ENCODE measurements at regions not wholly inside any gene's neighbourhood (a gene's known extent, or its start where the extent isn't known, plus 50 kb on each side); places are given as distances from the start of the nearest gene placed in this dataset.

DNA sequence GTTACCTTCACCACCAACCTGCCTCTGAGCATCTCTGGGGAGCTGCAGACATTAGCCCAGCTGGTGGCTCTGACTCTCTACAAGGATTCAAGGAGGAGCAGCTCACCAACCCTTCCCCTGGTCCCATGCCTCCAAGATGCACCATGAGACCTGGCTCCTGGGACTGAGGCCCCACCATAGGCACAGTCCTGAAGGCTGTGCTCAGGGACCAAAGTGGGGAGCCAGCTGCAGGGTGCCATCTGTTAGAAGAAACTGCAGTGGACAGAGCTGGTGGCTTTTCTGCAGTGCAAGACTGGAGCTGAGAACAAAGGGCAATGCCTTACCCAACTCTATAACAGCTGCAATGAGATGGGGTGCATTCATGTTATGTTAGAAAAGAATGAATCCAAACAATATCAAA, 581.6 kb downstream of the TCERG1L start:
- no peak for DNase-seq

- DNase-seq = no peak
These were observed 574.3 kb downstream of the TCERG1L start for GRCh38 chr10:130737186-130737585.

DNA sequence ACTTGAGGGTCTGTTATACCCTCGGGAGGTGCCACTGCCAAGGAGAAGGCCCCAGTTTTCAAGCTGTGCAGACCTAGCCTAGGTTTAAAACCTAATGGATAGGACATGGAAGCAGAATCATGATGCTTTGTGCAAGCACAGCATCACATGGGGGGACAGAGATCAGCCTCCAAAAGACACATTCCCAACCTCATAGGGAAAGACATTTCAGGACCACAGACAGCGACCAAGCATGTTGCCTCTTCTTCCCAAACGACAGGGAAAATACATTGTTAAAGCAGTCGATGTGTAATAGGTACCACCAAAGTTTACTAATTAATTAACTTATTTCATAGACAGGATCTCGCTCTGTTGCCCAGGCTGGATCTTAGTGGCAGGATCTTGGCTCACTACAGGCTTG, 573.9 kb downstream of the TCERG1L start:
- no peak for DNase-seq

DNA sequence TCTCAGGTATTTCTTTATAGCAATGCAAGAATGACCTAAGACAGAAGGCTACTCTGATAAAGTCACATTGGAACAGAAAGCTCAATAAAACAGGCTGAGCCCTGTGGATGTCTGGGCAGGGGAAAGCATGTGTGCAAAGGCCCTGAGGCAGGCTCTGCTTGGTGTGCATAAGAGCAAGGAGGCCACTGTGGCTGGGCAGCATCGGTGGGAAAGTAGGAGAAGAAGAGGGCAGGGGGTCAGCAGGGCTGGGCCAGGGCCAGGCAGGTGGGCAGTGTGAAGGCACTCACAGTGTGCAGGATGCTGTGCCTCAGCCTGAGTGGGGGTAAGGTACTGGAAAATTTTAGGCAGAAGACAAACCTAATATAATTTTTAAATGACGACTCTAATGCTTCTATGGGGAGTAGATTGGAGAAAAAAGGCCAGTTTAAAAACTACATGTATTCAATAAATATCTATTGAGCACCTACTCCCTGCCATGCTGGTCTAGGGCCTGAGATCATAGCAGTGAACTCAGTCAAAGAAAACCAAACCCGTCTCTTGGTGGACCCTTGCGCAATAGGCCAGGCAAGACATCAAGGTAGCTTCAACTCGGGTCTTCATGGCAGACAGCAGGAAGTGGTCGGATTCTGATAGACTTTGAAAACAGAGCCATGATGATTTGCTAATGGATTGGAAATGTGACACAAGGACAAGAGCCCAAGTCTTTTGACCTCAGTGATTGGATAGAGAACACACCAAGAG, 572.3 kb downstream of the TCERG1L start:
- DNase-seq = no peak

DNA sequence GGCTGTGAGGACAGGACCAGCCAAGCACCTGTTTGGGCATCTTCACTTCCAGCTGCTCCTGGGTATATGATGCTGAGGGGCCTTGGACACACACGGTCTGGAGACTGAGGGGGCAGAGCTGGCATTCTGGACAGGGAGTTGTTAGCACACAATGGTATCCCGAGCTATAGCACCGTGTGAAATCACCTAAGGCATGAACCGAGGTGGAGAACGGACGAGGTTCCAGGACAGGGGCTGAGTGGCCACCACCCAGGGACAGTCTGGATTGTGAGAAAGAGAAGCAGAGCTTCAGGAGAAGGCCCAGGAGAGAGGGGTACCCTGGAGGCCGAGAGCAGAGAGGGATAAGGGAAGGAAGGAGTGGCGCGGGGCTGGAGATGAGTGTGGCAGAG, 571.8 kb downstream of the TCERG1L start:
- DNase-seq = no peak

DNA sequence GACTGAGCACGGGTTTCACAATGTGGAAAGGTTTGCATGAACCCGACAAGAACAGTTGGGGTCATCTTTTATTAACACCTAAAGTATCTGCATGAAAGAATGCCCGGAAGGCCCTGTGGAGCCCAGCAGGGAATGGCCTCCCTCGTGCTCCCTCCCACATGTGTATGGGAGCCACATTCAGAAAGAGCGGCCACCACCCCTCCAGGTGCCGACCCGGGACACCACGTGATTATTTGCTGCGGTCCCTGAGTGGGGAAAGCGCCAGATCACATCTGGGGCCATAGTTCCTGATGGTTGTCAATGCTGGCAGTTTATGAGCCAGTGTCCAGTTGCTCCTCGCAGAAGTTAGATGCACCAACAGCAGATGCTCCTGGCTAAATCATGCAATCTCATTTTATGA, 571.4 kb downstream of the TCERG1L start:
- DNase-seq = no peak

- no peak for DNase-seq
These were observed 570.4 kb downstream of the TCERG1L start for GRCh38 chr10:130740915-130741750.

GRCh38 chr10:130741901-130742855, 569.3 kb downstream of the TCERG1L start:
- DNase-seq = no peak

- no peak for DNase-seq
These were observed 568.4 kb downstream of the TCERG1L start for GRCh38 chr10:130742941-130743675.

DNA sequence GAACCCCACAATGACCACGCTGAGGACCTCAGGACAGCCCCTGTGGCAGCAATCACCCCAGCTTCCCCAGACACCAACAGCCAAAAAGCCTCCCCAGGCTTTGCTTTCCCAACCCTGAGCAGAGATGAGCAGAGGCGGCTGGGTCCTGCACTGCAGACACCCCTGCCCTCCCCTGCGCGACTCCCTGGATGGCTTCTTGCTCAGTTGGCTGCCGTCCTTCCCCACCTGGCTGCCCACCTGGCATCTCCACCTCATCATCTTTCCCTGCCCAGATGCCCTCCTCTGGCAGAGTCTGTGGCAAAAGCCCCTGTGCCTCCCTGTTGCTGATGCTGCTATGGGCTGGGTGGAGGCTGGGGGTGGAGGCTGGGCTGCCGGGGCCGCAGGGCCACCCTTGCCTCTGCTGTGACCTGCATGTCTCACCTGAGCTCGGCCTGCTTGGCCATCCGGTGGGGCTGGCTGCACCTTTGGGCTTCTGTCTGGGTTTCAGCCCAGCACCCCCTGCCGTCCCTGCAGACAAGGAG, 567.7 kb downstream of the TCERG1L start:
- no peak for DNase-seq

DNA sequence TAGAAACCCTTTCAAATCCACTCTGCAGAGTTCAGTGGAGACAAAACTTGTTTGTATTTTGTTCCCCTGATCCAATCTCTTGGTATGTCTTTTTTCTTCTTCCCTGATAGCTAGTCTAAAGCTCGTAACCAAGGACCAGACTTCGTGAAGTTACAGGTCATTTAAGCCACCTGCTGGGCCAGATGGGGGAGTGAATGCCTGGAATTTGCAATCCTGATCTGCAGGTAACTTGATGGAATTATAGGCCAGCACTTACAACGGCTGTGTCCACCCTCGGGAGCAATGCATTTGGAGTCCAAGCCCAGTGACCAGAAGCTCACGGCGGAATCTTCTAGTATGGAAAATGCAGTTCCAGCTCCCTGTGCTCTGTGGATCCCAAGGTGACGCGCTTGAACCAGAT, 566.9 kb downstream of the TCERG1L start:
- DNase-seq = no peak

GRCh38 chr10:130745251-130745650, 566.3 kb downstream of the TCERG1L start:
- DNase-seq = no peak

DNA sequence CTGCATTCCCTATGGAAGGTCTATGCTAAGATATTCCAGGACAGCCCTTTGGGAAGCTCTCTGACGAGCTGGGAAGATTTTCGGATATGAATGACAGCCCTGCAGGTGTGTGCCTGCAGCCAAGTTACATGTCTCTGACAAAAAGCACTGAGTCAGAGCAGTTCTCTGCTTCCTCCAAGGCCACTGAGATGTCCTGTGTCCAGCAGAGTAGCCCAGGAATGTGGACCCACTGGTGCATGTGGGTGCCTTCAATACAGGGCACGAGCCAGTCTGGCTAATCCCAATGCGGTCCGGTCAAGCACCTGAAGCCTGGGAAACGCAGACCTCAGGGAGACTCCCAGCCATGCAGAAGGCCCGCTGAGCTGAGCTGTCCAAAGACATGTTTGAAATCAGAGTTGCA, 565.7 kb downstream of the TCERG1L start:
- no peak for DNase-seq

DNA sequence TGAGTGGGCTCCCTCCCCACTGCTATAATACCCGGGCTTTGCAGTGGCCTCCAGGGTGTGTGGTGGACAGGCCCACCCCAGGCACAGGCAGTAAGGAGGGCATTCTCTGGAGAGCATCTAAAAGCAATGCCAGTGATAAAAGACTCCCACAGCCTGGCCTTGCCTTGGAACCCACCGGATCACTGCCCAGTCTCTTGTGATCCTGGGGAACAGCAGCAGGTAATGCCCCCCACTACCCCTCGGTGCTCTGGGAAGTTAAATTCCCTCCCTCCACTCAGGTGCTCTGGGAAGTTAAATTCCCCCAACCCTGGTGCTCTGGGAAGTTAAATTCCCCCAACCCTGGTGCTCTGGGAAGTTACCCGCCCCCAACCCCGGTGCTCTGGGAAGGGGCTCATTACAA, 565.2 kb downstream of the TCERG1L start:
- no peak for DNase-seq

- no peak for DNase-seq
These were observed 564.2 kb downstream of the TCERG1L start for GRCh38 chr10:130747356-130747755.

GRCh38 chr10:130747946-130748345, 563.6 kb downstream of the TCERG1L start:
- DNase-seq = no peak

GRCh38 chr10:130748409-130749057, 563.0 kb downstream of the TCERG1L start:
- no peak for DNase-seq

- DNase-seq = no peak
These were observed 561.6 kb downstream of the TCERG1L start for GRCh38 chr10:130749911-130750310.

- DNase-seq = no peak
These were observed 561.1 kb downstream of the TCERG1L start for GRCh38 chr10:130750441-130750840.

DNA sequence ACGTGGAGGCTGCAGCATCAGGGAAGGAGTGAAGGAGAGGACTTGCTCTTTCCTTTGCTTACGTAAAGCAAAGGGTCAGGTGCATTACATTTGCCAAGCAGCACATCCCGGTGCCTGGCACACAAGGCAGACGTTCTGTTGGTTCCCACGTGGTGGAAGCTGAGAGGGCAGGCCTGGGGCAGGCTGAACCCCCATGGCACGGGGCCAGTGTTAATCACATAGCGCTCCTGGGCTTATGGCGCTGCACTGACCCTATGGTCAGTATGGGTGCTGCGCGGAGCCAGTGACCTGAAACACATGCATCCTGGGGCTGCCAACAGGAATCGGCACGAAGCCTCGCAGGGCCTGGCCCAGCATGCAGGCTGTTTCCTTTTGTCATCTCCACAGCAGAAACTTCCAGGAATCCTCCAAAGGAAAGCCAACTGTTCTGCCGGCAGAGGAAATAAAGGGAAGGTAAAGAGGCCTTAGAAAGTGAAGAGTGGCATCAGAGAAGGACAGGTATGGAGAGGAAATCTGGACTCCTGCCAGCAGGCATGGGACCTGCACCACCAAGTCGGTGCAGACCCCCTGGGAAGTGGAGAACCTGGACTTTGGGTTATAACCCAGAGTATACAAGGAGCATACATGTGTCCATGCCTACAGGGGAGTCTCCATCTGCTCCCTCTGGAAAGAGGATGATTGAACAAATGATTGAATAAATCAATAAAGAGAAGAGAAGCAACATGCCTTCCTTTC, 560.2 kb downstream of the TCERG1L start:
- no peak for DNase-seq

GRCh38 chr10:130751851-130752250, 559.7 kb downstream of the TCERG1L start:
- no peak for DNase-seq
